ENCODE measurements at regions not wholly inside any gene's neighbourhood (a gene's known extent, or its start where the extent isn't known, plus 50 kb on each side); places are given as distances from the start of the nearest gene placed in this dataset.
A peak's percentile ranks its signal among the peaks of the same experiment; 100 is the strongest.

GRCh38 chr1:157403608-157404007, 148.7 kb downstream of the FCRL5 start:
- H3K4me2 ChIP-seq (ENCODE audit: low read length): peak overlapping the region; percentile 64
- H3K9me3 ChIP-seq (ENCODE audit: insufficient read depth, low read length): no peaks in the 10 kb centered on the region
- H2AFZ ChIP-seq (ENCODE audit: low read depth, low read length): peak overlapping the region; percentile 50; the same call in 1 of the 2 replicates
- no peaks in the 10 kb centered on the region for H3K79me2 ChIP-seq (ENCODE audit: low read length)
- peak overlapping the region; percentile 41 for H3K4me3 ChIP-seq (ENCODE audit: low read length)
- peak overlapping the region; percentile 52 for H3K9ac ChIP-seq (ENCODE audit: low read length)
- H4K20me1 ChIP-seq (ENCODE audit: insufficient read depth, low read length): no peaks in the 10 kb centered on the region
- H3K36me3 ChIP-seq (replicated peaks; ENCODE audit: low read depth, low read length): no peaks in the 10 kb centered on the region
- TF ChIP-seq EZH2phosphoT487 (IDR thresholded peaks at IDR 0.05; ENCODE audit: low read depth): no peak
- TF ChIP-seq, protein P1, sequence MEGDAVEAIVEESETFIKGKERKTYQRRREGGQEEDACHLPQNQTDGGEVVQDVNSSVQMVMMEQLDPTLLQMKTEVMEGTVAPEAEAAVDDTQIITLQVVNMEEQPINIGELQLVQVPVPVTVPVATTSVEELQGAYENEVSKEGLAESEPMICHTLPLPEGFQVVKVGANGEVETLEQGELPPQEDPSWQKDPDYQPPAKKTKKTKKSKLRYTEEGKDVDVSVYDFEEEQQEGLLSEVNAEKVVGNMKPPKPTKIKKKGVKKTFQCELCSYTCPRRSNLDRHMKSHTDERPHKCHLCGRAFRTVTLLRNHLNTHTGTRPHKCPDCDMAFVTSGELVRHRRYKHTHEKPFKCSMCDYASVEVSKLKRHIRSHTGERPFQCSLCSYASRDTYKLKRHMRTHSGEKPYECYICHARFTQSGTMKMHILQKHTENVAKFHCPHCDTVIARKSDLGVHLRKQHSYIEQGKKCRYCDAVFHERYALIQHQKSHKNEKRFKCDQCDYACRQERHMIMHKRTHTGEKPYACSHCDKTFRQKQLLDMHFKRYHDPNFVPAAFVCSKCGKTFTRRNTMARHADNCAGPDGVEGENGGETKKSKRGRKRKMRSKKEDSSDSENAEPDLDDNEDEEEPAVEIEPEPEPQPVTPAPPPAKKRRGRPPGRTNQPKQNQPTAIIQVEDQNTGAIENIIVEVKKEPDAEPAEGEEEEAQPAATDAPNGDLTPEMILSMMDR (IDR thresholded peaks at IDR 0.05; ENCODE audit: low read depth, low read length): no peak
- peaks cover 18% of the 10 kb centered on the region for H3K27me3 ChIP-seq (ENCODE audit: low read depth, low read length)
- H3K4me1 ChIP-seq (ENCODE audit: low read length): peaks cover 25% of the 10 kb centered on the region
- peak overlapping the region; percentile 84 for H3K27ac ChIP-seq (ENCODE audit: low read length)

DNA sequence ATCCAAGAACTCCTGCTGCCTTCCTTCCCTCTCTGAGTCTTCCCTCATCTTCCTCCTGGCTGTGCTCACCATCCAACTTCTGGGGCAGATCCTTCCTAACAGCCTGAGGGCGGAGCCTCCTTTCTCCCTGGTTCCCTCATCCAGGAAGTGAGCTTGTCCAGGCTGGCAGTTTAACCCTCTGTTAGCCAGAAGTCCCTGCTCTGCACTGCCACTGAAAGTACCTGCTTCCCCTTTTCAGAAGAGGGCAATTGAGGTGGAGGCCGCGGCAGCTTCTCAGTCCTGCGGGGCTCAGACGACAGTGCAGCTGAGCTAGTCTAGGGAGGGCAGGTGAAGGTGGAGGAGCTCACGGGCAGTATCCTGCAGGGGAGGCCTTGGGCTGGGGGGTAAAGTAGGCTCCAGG, 149.1 kb downstream of the FCRL5 start:
- Histone ChIP-seq H3K79me2 (ENCODE audit: low read length) (no peaks in the 10 kb centered on the region), H4K20me1 (ENCODE audit: insufficient read depth, low read length) (no peaks in the 10 kb centered on the region), H3K9me3 (ENCODE audit: insufficient read depth, low read length) (no peaks in the 10 kb centered on the region), H3K4me3 (ENCODE audit: low read length) (peak overlapping the region; percentile 41), H3K27ac (ENCODE audit: low read length) (peak overlapping the region; percentile 84), H3K9ac (ENCODE audit: low read length) (peak overlapping the region; percentile 52), H3K27me3 (ENCODE audit: low read depth, low read length) (peaks cover 22% of the 10 kb centered on the region), H3K4me1 (ENCODE audit: low read length) (peaks cover 25% of the 10 kb centered on the region), H3K4me2 (ENCODE audit: low read length) (peak overlapping the region; percentile 64), H3K36me3 (replicated peaks; ENCODE audit: low read depth, low read length) (no peaks in the 10 kb centered on the region), H2AFZ (ENCODE audit: low read depth, low read length) (no peak overlapping the region; the same call in 1 of the 2 replicates)
- TF ChIP-seq EZH2phosphoT487 (IDR thresholded peaks at IDR 0.05; ENCODE audit: low read depth): no peak
- TF ChIP-seq, protein P1 (IDR thresholded peaks at IDR 0.05; ENCODE audit: low read depth, low read length): no peak

GRCh38 chr1:157400766-157401165, 151.5 kb downstream of the FCRL5 start:
- Histone ChIP-seq H2AFZ (ENCODE audit: low read depth, low read length) (no peak overlapping the region), H3K79me2 (ENCODE audit: low read length) (no peaks in the 10 kb centered on the region), H3K9ac (ENCODE audit: low read length) (no peak overlapping the region), H3K27me3 (ENCODE audit: low read depth, low read length) (peaks cover 32% of the 10 kb centered on the region), H3K4me3 (ENCODE audit: low read length) (no peak overlapping the region), H3K36me3 (replicated peaks; ENCODE audit: low read depth, low read length) (no peaks in the 10 kb centered on the region), H3K9me3 (ENCODE audit: insufficient read depth, low read length) (no peaks in the 10 kb centered on the region), H3K4me1 (ENCODE audit: low read length) (peaks cover 25% of the 10 kb centered on the region), H4K20me1 (ENCODE audit: insufficient read depth, low read length) (no peaks in the 10 kb centered on the region), H3K4me2 (ENCODE audit: low read length) (no peak overlapping the region), H3K27ac (ENCODE audit: low read length) (no peak overlapping the region)
- no peak for TF ChIP-seq EZH2phosphoT487 (IDR thresholded peaks at IDR 0.05; ENCODE audit: low read depth)
- TF ChIP-seq, protein P1 (IDR thresholded peaks at IDR 0.05; ENCODE audit: low read depth, low read length): no peak

GRCh38 chr1:157399984-157400382, 152.3 kb downstream of the FCRL5 start:
- Histone ChIP-seq H3K27me3 (ENCODE audit: low read depth, low read length) (peaks cover 32% of the 10 kb centered on the region), H2AFZ (ENCODE audit: low read depth, low read length) (no peak overlapping the region), H3K36me3 (replicated peaks; ENCODE audit: low read depth, low read length) (no peaks in the 10 kb centered on the region), H3K9ac (ENCODE audit: low read length) (no peak overlapping the region), H3K4me1 (ENCODE audit: low read length) (peaks cover 25% of the 10 kb centered on the region), H3K79me2 (ENCODE audit: low read length) (no peaks in the 10 kb centered on the region), H3K4me2 (ENCODE audit: low read length) (no peak overlapping the region), H3K4me3 (ENCODE audit: low read length) (no peak overlapping the region), H4K20me1 (ENCODE audit: insufficient read depth, low read length) (no peaks in the 10 kb centered on the region), H3K9me3 (ENCODE audit: insufficient read depth, low read length) (no peaks in the 10 kb centered on the region), H3K27ac (ENCODE audit: low read length) (no peak overlapping the region)
- TF ChIP-seq, protein P1 (IDR thresholded peaks at IDR 0.05; ENCODE audit: low read depth, low read length): peak; percentile 15; the same call in 1 of the 2 replicates
- no peak for TF ChIP-seq EZH2phosphoT487 (IDR thresholded peaks at IDR 0.05; ENCODE audit: low read depth)

Measured in OCI-LY3 (cell line).